ENCODE measurements at regions not wholly inside any gene's neighbourhood (a gene's known extent, or its start where the extent isn't known, plus 50 kb on each side); places are given as distances from the start of the nearest gene placed in this dataset.
"Not testable (repeated sequence)": the region's sequence is repeated elsewhere in the genome, so short reads cannot be mapped to it uniquely, and the experiment has no call there.

DNA sequence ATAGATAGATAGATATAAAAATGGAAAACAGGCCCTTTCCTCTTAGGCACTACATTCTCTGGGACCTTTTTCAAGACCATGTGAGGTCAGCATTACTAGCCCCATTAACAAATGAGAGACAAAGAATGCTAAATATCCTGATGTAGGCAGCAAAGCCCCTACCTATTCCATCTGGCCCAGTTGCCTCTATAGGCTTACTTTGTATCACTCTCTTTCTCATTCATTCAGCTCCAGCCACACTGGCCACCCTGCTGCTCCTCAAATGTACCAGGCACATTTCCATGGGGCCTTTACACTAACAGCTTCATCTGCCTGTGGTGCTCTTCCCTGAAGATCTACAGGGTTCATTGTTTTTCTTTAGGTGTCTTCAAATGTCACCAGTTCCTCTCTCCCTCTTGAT is 156.4 kb downstream of the SPDYE17 start:
- TF ChIP-seq CTCF (IDR thresholded peaks at IDR 0.05; ENCODE audit: low read depth, low read length); EZH2phosphoT487 (IDR thresholded peaks at IDR 0.05; ENCODE audit: low read depth): not testable (repeated sequence)
